Keratinocyte (primary cell): ENCODE measurements at regions not wholly inside any gene's neighbourhood (a gene's known extent, or its start where the extent isn't known, plus 50 kb on each side); places are given as distances from the start of the nearest gene placed in this dataset.

Experiments used
- DNase-seq: peaks from one replicate; pipeline ENCODE4 v3.0.0-alpha.2; 2011; ENCODE audit warnings: low read depth, missing footprints, low spot score
- FAIRE-seq: peaks from 2 replicates; lab custom pipeline; 2011; peaks lifted over from hg19 to GRCh38; lab: Jason Lieb, UNC
- H2AFZ ChIP-seq: 2 replicates; pipeline ENCODE4 v1.6.0; 2012; ENCODE audit warnings: low read length, control low read depth, inconsistent platforms; ENCODE audit not compliant: control insufficient read depth
- H3K27ac ChIP-seq: 2 replicates; pipeline ENCODE4 v1.5.1; 2011; ENCODE audit warnings: low read length; ENCODE audit not compliant: control insufficient read depth, insufficient read depth
- H3K27me3 ChIP-seq: 3 replicates; pipeline ENCODE4 v1.6.0; 2011; ENCODE audit warnings: low read length; ENCODE audit not compliant: control insufficient read depth, insufficient read depth; ENCODE audit errors: extremely low read depth
- H3K36me3 ChIP-seq, 2 experiments: 2 replicates in 1 of 2; 3 replicates in 1 of 2; pipeline ENCODE4 v1.5.1; 2011; ENCODE audit warnings: low read length in 2 of 2, mild to moderate bottlenecking in 1 of 2; ENCODE audit not compliant: control insufficient read depth in 2 of 2, insufficient read depth in 2 of 2; ENCODE audit errors: extremely low read depth in 1 of 2
- H3K4me1 ChIP-seq: 3 replicates; pipeline ENCODE4 v1.5.1; 2011; ENCODE audit warnings: low read length; ENCODE audit not compliant: control insufficient read depth, insufficient read depth; ENCODE audit errors: extremely low read depth
- H3K4me2 ChIP-seq: 3 replicates; pipeline ENCODE4 v1.6.0; 2011; ENCODE audit warnings: low read depth, low read length; ENCODE audit not compliant: control insufficient read depth, insufficient read depth; ENCODE audit errors: extremely low read depth
- H3K4me3 ChIP-seq, 3 experiments: fragments of 200-600 bp in 1 of 3; sonication (generic) in 1 of 3; 2 replicates in 2 of 3; 3 replicates in 1 of 3; pipeline ENCODE4 v1.5.1; 2011 to 2016; ENCODE audit warnings: low read length in 3 of 3, mild to moderate bottlenecking in 3 of 3, control low read depth in 2 of 3, inconsistent platforms in 1 of 3, low read depth in 1 of 3, mixed read lengths in 1 of 3, mixed run types in 1 of 3, moderate library complexity in 1 of 3; ENCODE audit not compliant: control insufficient read depth in 2 of 3, insufficient read depth in 2 of 3; ENCODE audit errors: extremely low read depth in 1 of 3
- H3K79me2 ChIP-seq: 2 replicates; pipeline ENCODE4 v1.6.0; 2012; ENCODE audit warnings: low read length; ENCODE audit not compliant: control insufficient read depth, insufficient read depth
- H3K9ac ChIP-seq: 3 replicates; pipeline ENCODE4 v1.6.0; 2011; ENCODE audit warnings: low read length; ENCODE audit not compliant: control insufficient read depth, insufficient read depth; ENCODE audit errors: extremely low read depth
- H3K9me1 ChIP-seq: 3 replicates; pipeline ENCODE4 v1.6.0; 2011; ENCODE audit warnings: low read length; ENCODE audit not compliant: control insufficient read depth, insufficient read depth; ENCODE audit errors: extremely low read depth
- H3K9me3 ChIP-seq: 2 replicates; pipeline ENCODE4 v1.5.1; 2012; ENCODE audit warnings: low read depth, low read length; ENCODE audit not compliant: control insufficient read depth
- H4K20me1 ChIP-seq: 3 replicates; pipeline ENCODE4 v1.6.0; 2011; ENCODE audit warnings: low read length; ENCODE audit not compliant: control insufficient read depth, insufficient read depth; ENCODE audit errors: extremely low read depth
- EZH2 ChIP-seq: IDR thresholded peaks from one replicate; pipeline ENCODE4 v1.6.1; 2012; ENCODE audit warnings: inconsistent platforms, mild to moderate bottlenecking, low read length, moderate library complexity
- dilution Hi-C: fragments of 300-500 bp; cut with MboI; formaldehyde crosslinking; loops from one replicate; pipeline ENCODE4 v1.7.0; 2020; ENCODE audit warnings: low sequenced_read_pairs; ENCODE audit not compliant: extremely low pct_ligation_motif_present
- TF ChIP-seq, protein P1 (sequence below), 3 experiments: IDR thresholded peaks in 1 of 3; conservative IDR thresholded peaks in 1 of 3; optimal IDR thresholded peaks in 1 of 3; 2 replicates in 2 of 3; 3 replicates in 1 of 3; pipeline versions ENCODE3 to v1.5.1; 2011; ENCODE audit warnings: low read length in 3 of 3, mild to moderate bottlenecking in 3 of 3, moderate library complexity in 2 of 3, control low read depth in 1 of 3, inconsistent platforms in 1 of 3; ENCODE audit not compliant: insufficient read depth in 2 of 3; ENCODE audit errors: extremely low read depth in 1 of 3

DNA sequence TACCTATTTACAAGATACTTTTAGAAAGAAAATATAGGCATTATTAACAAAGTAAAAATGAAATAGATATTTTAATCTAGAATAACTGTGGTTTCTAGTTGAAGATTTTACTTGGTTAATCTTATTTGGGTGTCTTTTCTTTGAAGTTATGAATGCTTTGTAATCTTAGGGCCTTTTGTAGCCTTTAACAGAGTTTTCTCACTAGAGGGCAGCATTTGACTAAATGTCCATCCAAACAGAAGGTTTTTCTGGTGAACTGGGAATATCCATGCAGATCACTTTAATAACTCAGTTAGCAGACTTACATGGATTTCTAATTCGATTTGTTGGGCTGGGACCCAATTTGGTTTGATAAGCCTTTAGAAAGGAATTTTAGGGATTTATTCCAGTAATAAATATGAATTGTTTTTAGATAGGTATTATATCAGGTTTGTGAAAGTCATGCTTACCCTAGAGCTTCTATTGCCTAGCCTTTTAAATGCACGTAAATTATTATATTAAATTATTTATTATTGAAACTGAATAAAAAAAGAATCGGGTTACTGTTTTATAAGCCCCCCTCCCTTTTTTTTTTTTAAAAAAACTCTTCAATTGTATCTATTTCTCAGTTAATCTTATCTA, 119.7 kb downstream of the ZNF326 start:
- FAIRE-seq = no peak
- H3K9ac ChIP-seq = no peak overlapping the region
- no peaks in the 10 kb centered on the region for H3K27me3 ChIP-seq
- no peak for TF ChIP-seq EZH2
- TF ChIP-seq, protein P1, sequence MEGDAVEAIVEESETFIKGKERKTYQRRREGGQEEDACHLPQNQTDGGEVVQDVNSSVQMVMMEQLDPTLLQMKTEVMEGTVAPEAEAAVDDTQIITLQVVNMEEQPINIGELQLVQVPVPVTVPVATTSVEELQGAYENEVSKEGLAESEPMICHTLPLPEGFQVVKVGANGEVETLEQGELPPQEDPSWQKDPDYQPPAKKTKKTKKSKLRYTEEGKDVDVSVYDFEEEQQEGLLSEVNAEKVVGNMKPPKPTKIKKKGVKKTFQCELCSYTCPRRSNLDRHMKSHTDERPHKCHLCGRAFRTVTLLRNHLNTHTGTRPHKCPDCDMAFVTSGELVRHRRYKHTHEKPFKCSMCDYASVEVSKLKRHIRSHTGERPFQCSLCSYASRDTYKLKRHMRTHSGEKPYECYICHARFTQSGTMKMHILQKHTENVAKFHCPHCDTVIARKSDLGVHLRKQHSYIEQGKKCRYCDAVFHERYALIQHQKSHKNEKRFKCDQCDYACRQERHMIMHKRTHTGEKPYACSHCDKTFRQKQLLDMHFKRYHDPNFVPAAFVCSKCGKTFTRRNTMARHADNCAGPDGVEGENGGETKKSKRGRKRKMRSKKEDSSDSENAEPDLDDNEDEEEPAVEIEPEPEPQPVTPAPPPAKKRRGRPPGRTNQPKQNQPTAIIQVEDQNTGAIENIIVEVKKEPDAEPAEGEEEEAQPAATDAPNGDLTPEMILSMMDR (optimal IDR thresholded peaks at IDR 0.05 in 1 of 3, IDR thresholded peaks at IDR 0.05 in 1 of 3, conservative IDR thresholded peaks at IDR 0.05 in 1 of 3; ENCODE audit: extremely low read depth in 1 of 3, insufficient read depth in 2 of 3, low read length in 3 of 3) = peak in 2 of 3 experiments; percentile 48 to 59
- no peak overlapping the region for H3K4me3 ChIP-seq
- no peaks in the 10 kb centered on the region for H4K20me1 ChIP-seq
- no peaks in the 10 kb centered on the region for H3K4me1 ChIP-seq
- no peaks in the 10 kb centered on the region for H3K9me3 ChIP-seq
- H3K4me2 ChIP-seq = no peak overlapping the region
- H2AFZ ChIP-seq = no peak overlapping the region
- no peaks in the 10 kb centered on the region for H3K36me3 ChIP-seq
- DNase-seq = peak; percentile 21
- no peak overlapping the region for H3K27ac ChIP-seq
- H3K79me2 ChIP-seq = no peaks in the 10 kb centered on the region
- H3K9me1 ChIP-seq = no peaks in the 10 kb centered on the region
- dilution Hi-C loops = no loop called here

- no peaks in the 10 kb centered on the region for H3K79me2 ChIP-seq
- H3K27ac ChIP-seq = no peak overlapping the region
- H3K36me3 ChIP-seq = no peaks in the 10 kb centered on the region
- H3K9me3 ChIP-seq = no peaks in the 10 kb centered on the region
- H3K4me2 ChIP-seq = no peak overlapping the region
- H3K27me3 ChIP-seq = peaks cover 12% of the 10 kb centered on the region
- DNase-seq (no peak), FAIRE-seq (no peak)
- TF ChIP-seq EZH2 = no peak
- TF ChIP-seq, protein P1 (optimal IDR thresholded peaks at IDR 0.05 in 1 of 3, IDR thresholded peaks at IDR 0.05 in 1 of 3, conservative IDR thresholded peaks at IDR 0.05 in 1 of 3; ENCODE audit: extremely low read depth in 1 of 3, insufficient read depth in 2 of 3, low read length in 3 of 3) = no peak
- H3K4me1 ChIP-seq = no peaks in the 10 kb centered on the region
- no peaks in the 10 kb centered on the region for H4K20me1 ChIP-seq
- no peak overlapping the region for H3K4me3 ChIP-seq
- H2AFZ ChIP-seq = no peak overlapping the region
- no peak overlapping the region for H3K9ac ChIP-seq
- H3K9me1 ChIP-seq = no peaks in the 10 kb centered on the region
- dilution Hi-C loops = no loop called here
Measured at GRCh38 chr1:90107990-90108389, 113.1 kb downstream of the ZNF326 start.
